ENCODE measurements at regions not wholly inside any gene's neighbourhood (a gene's known extent, or its start where the extent isn't known, plus 50 kb on each side); places are given as distances from the start of the nearest gene placed in this dataset.

GRCh38 chr14:38526826-38527501, 271.1 kb upstream of the CLEC14A start:
- H3K4me1 ChIP-seq (ENCODE audit: control insufficient read depth, extremely low read depth, insufficient read depth, low read length) = no peaks in the 10 kb centered on the region
- H3K4me2 ChIP-seq (ENCODE audit: extremely low read depth, insufficient read depth, low read length) = no peak overlapping the region
- H3K9me3 ChIP-seq (ENCODE audit: control insufficient read depth, insufficient read depth, low read depth, low read length) = no peaks in the 10 kb centered on the region
- H2AFZ ChIP-seq (ENCODE audit: low read length) = no peak overlapping the region
- H4K20me1 ChIP-seq (ENCODE audit: control insufficient read depth, extremely low read depth, insufficient read depth, low read length) = no peaks in the 10 kb centered on the region
- no peak for DNase-seq (ENCODE audit: low read depth in 2 of 2)
- TF ChIP-seq CTCF (conservative IDR thresholded peaks at IDR 0.05 in 1 of 2, IDR thresholded peaks at IDR 0.05 in 1 of 2; ENCODE audit: low read depth in 1 of 2, low read length in 2 of 2) (no peak), EZH2 (IDR thresholded peaks at IDR 0.05; ENCODE audit: low read length, missing control alignments) (no peak)
- no peak overlapping the region for H3K4me3 ChIP-seq (replicated peaks in 1 of 4; ENCODE audit: control extremely low read depth in 1 of 4, insufficient read depth in 1 of 4, low read depth in 3 of 4, low read length in 4 of 4)
- H3K27me3 ChIP-seq (ENCODE audit: control insufficient read depth, insufficient read depth, low read length) = no peaks in the 10 kb centered on the region
- H3K27ac ChIP-seq (ENCODE audit: insufficient read depth, low read length) = no peak overlapping the region
- no peak overlapping the region for H3K9ac ChIP-seq (ENCODE audit: insufficient read depth, low read length)
- no peaks in the 10 kb centered on the region for H3K36me3 ChIP-seq (ENCODE audit: control insufficient read depth, insufficient read depth, low read length)
- H3K79me2 ChIP-seq (ENCODE audit: control insufficient read depth, insufficient read depth, low read length) = no peaks in the 10 kb centered on the region

GRCh38 chr14:38524636-38525509, 269.0 kb upstream of the CLEC14A start:
- no peaks in the 10 kb centered on the region for H4K20me1 ChIP-seq (ENCODE audit: control insufficient read depth, extremely low read depth, insufficient read depth, low read length)
- no peak for TF ChIP-seq CTCF (conservative IDR thresholded peaks at IDR 0.05 in 1 of 2, IDR thresholded peaks at IDR 0.05 in 1 of 2; ENCODE audit: low read depth in 1 of 2, low read length in 2 of 2)
- no peak for TF ChIP-seq EZH2 (IDR thresholded peaks at IDR 0.05; ENCODE audit: low read length, missing control alignments)
- H3K36me3 ChIP-seq (ENCODE audit: control insufficient read depth, insufficient read depth, low read length) = no peaks in the 10 kb centered on the region
- no peak overlapping the region for H3K9ac ChIP-seq (ENCODE audit: insufficient read depth, low read length)
- peak in 1 of 2 donors; percentile 11 for DNase-seq (ENCODE audit: low read depth in 2 of 2)
- H3K9me3 ChIP-seq (ENCODE audit: control insufficient read depth, insufficient read depth, low read depth, low read length) = no peaks in the 10 kb centered on the region
- H3K79me2 ChIP-seq (ENCODE audit: control insufficient read depth, insufficient read depth, low read length) = no peaks in the 10 kb centered on the region
- H3K27me3 ChIP-seq (ENCODE audit: control insufficient read depth, insufficient read depth, low read length) = no peaks in the 10 kb centered on the region
- H3K4me2 ChIP-seq (ENCODE audit: extremely low read depth, insufficient read depth, low read length) = no peak overlapping the region
- H2AFZ ChIP-seq (ENCODE audit: low read length) = no peak overlapping the region
- no peak overlapping the region for H3K4me3 ChIP-seq (replicated peaks in 1 of 4; ENCODE audit: control extremely low read depth in 1 of 4, insufficient read depth in 1 of 4, low read depth in 3 of 4, low read length in 4 of 4)
- no peak overlapping the region for H3K27ac ChIP-seq (ENCODE audit: insufficient read depth, low read length)
- no peaks in the 10 kb centered on the region for H3K4me1 ChIP-seq (ENCODE audit: control insufficient read depth, extremely low read depth, insufficient read depth, low read length)

DNA sequence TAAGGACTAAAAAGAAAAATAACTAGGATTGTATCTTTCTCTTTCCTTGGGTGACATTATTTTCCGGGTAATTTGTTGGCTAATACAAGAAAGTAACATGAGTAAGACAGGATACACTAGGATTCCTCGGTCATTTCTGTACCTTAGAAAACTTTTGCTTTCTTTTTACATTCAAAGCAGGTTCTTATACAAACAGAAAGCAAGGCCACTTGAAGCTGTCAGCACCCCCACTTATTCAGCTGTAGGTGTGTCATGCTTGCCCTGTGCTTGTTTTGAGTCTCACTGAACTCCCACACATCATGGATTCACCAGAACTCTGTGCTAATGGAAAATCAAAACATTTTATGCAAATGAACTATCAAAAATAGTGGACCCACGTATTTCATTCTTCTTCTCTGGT, 266.8 kb upstream of the CLEC14A start:
- DNase-seq (ENCODE audit: low read depth in 2 of 2) = no peak
- Histone ChIP-seq H2AFZ (ENCODE audit: low read length) (peak overlapping the region; percentile 38), H3K36me3 (ENCODE audit: control insufficient read depth, insufficient read depth, low read length) (no peaks in the 10 kb centered on the region), H3K4me1 (ENCODE audit: control insufficient read depth, extremely low read depth, insufficient read depth, low read length) (no peaks in the 10 kb centered on the region), H4K20me1 (ENCODE audit: control insufficient read depth, extremely low read depth, insufficient read depth, low read length) (no peaks in the 10 kb centered on the region), H3K27me3 (ENCODE audit: control insufficient read depth, insufficient read depth, low read length) (no peaks in the 10 kb centered on the region), H3K27ac (ENCODE audit: insufficient read depth, low read length) (no peak overlapping the region), H3K4me2 (ENCODE audit: extremely low read depth, insufficient read depth, low read length) (no peak overlapping the region), H3K4me3 (replicated peaks in 1 of 4; ENCODE audit: control extremely low read depth in 1 of 4, insufficient read depth in 1 of 4, low read depth in 3 of 4, low read length in 4 of 4) (no peak overlapping the region), H3K9ac (ENCODE audit: insufficient read depth, low read length) (no peak overlapping the region), H3K9me3 (ENCODE audit: control insufficient read depth, insufficient read depth, low read depth, low read length) (no peaks in the 10 kb centered on the region), H3K79me2 (ENCODE audit: control insufficient read depth, insufficient read depth, low read length) (no peaks in the 10 kb centered on the region)
- no peak for TF ChIP-seq EZH2 (IDR thresholded peaks at IDR 0.05; ENCODE audit: low read length, missing control alignments)
- TF ChIP-seq CTCF (conservative IDR thresholded peaks at IDR 0.05 in 1 of 2, IDR thresholded peaks at IDR 0.05 in 1 of 2; ENCODE audit: low read depth in 1 of 2, low read length in 2 of 2) = no peak

All from fibroblast of lung (primary cell).